Tongue (tissue), 1 donor: ENCODE measurements at regions not wholly inside any gene's neighbourhood (a gene's known extent, or its start where the extent isn't known, plus 50 kb on each side); places are given as distances from the start of the nearest gene placed in this dataset.
A peak's percentile ranks its signal among the peaks of the same experiment; 100 is the strongest.
"Not testable (repeated sequence)": the region's sequence is repeated elsewhere in the genome, so short reads cannot be mapped to it uniquely, and the experiment has no call there.

ENCODE experiments used
- DNase-seq: peaks from one replicate; pipeline ENCODE4 v3.0.0-alpha.2; 2015

GRCh38 chr10:60511477-60512229 lies 122.0 kb upstream of the ANK3 start:
- DNase-seq: no peak

DNA sequence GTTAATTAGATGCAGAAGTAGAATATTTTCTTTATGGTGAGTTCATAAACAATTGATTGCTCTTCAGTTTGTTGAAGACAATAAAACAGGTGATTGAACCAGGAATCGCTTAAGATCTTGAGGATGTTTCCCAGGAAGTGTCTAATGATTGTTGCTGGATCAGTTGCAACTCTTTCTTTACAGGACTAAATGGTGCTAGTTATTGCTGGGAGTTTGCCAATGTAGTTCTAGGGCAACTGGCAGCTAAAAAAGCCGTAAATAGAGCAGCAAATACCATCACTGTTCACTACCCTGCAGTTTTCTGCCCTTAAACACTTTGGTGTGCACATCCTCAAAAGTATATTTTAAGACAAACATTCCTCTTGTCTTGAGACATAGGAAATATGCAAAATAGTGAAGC lies 119.2 kb upstream of the ANK3 start:
- DNase-seq: peak; percentile 12

DNA sequence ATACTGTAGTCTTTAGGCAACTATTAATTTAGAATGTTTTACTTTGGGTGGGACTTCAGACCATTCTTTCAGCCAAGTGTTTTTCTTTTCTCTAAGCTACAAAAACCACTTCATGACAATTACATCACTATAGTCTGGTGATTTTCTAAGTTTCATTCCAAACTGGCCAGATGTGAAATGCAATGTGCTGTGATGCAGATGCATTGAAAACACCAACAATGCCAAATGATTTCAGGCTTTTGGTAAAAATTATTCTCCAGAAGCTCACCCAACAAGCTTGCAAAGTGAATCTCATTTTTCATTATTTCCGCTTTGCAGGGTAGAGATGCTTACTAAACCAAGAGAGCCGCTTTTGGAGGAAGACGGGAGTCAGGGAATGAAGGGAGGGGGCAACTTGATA lies 118.4 kb upstream of the ANK3 start:
- peak; percentile 38 for DNase-seq

DNA sequence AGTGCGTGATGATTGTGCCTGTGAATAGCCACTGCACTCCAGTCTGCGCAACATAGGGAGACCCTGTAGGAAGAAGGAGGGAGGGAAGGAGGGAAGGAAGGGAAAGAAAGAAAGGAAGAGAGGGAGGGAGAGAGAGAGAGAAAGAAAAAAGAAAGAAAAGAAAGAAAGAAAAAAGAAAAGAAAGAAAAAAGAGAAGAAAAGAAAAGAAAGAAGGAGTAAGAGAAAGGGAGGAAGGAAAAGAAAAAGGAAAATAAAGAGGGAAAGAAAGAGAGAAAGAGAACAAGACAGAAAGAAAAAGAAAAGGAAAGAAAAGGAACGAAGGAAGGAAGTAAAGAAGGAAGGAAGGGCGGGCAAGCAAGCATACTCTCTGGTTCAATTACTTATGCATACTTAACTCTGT lies 112.9 kb upstream of the ANK3 start:
- no peak for DNase-seq

DNA sequence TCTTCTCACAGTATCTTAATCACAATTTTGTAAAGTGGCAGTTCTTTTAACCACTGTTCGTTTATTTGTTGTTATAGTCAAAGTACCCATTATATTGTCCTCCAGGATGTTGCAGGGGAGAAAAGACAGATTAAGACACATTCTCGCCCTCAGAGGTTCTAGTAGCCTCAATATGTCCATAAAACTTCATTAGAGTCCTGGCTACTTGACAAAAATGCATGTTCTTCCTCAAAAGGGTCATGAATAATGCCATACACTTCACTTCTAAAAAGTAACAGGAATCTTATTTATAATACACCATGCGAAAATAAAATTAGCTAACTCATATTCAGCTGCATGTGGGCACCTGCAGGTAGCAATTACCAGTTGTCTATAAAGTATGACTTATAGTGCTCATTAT lies 109.3 kb upstream of the ANK3 start:
- no peak for DNase-seq

DNA sequence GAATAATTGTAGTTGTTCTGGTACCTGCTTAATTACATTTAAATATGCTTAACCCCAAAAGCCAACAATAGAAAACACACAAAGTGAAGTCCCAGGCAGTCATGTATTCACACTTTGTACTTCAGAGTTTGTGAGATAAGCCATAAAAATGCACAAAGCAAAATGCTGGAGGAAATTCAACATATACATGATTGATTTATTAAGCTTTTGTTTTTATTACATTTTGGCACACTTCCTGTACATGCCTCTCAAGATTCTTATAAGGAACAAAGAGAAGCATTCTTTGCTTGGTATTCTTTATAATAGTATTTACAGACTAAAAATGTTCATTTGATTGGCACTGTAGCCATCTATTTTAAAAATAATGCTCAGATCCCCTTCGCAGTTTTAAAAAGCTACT lies 107.7 kb upstream of the ANK3 start:
- no peak for DNase-seq

GRCh38 chr10:60496181-60496580 lies 106.5 kb upstream of the ANK3 start:
- DNase-seq: no peak

DNA sequence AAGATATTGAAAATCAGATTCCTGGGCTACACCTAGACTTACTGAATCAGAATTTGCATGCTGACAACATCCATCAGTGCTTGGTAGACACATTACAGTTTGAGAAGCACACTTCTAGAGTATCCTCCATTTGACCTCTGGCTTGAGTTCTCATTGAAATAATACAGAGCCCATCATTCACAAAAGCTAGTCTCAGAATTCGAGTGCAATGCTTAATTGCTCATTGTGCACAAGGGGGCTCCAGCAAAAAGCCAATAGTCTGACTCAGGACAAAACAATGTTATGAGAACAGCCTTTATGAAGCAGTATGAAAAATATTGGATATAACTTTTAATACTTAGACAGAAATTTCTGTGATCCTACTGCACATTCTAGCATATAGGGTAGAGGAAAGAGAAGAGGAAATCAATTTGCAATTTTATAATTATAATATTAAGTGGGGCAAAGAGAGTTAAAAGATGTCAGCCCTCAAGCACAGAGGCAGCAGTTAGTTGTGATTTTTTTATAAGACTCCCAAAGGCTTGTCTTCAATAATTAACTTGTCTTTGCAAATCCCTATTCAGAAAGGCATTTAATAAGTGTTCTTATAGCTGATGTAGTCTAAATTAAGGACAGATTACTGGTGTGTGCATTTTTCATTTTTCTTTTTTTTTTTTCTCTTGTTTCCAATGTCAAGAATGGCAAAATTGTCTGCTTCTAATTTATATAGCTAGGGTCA lies 105.8 kb upstream of the ANK3 start:
- no peak for DNase-seq

GRCh38 chr10:60494774-60495173 lies 105.1 kb upstream of the ANK3 start:
- no peak for DNase-seq

DNA sequence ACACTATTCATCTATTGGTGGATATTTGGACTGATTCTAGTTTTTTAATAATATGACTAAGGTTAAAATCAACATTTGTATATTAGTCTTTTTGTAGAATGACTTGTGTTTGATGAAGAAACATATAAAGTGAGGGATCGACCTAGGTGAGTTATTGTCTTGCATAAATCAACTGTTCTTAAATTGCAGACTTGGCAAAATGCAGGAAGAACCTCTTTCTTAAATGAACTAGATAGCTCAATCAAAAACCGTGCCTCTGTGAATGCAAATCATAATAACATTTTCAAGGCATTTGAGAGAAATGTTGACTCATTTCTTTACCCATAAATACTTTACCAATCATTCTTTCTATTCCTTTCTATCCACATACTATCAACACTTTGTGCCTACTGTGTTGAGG lies 101.5 kb upstream of the ANK3 start:
- no peak for DNase-seq

DNA sequence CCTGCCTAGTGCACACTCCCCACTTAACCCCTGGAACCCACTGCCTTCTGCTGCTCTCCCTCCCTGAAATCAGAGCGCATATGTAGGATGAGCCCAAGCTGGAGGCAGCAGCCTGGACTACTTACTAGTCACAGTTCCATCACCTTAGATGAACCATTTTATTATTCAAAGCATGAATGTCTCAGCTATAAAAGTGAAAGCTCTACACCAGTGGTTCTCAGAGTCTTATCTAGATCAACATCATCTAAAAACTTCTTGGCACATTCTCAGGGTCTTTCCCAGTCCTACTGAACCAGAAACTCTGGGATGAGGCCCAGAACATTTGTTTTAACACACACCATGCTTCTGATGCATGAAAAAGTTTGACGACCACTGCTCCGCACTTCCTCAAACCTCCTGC lies 100.3 kb upstream of the ANK3 start:
- no peak for DNase-seq

GRCh38 chr10:60488111-60488669 lies 98.5 kb upstream of the ANK3 start:
- DNase-seq: no peak

DNA sequence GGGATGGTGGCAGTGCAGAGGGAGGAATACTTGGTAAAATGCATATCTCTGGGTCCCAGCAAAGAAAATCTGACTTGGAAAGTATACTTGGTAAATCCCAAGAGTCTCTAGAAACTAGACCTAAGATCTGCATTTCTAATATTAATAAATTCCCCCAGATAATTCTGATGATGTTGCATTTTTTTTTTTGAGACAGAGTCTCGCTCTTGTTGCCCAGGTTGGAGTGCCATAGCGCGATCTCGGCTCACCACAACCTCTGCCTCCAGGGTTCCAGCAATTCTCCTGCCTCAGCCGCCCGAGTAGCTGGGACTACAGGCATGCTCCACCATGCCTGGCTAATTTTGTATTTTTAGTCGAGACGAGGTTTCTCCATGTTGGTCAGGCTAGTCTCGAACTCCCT lies 97.9 kb upstream of the ANK3 start:
- DNase-seq: no peak

DNA sequence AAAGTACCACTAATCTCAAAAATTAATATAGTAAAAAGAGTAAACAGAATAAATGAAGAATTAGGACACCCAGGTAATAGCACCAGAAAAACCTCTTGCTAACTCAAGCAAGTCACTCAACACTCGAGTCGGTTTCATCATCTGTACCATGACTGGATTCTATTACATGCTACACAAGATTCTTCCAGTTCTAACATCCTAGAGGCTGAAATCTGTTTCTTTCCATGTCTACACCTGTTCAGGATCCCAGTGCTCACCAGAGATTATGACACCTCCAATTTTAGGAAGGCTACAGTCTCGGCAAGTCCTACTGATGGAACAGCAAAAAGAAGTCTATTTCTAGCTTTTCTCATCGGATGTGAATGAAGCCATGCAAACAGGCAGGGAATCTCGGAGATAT lies 95.3 kb upstream of the ANK3 start:
- no peak for DNase-seq

DNA sequence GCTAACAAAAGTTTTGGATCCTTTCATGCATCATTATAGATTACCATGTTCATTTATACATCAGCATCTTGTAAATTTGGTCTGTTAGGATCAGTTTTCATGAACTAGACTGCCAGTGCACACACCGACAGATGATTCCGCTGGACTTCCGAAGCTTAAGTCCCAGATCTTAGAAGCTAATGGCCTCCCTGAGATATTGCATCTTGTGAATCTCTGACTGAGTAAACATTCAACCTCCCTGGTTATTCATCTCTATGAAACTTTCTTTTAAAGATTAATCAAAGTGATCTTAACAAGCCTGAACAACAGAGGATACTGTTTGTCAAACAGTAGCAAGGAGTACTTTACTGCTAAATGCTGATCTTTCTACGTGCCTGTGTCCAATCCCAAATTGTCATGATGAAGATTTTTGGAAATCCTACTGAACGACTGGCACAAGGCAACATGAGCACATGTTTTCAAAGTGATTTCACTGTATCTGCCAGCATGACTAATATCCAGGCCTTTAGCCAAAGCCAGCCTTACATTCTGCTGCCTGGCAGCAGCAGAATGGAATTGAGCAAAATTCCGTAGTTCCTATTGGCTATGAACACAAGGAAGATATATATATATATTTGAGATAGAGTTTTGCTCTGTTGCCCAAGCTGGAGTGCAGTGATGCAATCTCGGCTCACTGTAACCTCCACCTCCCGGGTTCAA lies 91.3 kb upstream of the ANK3 start:
- DNase-seq: peak; percentile 88

- DNase-seq: no peak
These were observed 89.8 kb upstream of the ANK3 start for GRCh38 chr10:60479305-60480020.

- no peak for DNase-seq
These were observed 86.8 kb upstream of the ANK3 start for GRCh38 chr10:60476451-60476850.

DNA sequence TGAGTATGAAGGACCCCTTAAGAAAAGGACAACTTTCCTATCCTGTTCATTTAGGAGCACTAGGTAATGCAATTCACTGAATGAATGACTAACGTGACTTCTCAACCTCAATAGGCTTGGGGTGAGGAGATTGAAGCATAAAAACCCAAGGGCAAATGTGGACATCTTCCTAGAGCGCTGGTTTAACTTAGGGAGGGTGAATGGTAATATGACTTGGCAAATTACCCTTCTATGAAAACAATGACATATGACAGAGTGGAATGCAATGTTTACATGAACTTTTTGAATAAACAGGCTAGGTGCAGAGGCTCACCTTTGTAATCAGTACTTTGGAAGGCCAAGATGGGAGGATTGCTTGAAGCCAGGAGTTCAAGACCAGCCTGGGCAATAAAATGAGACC lies 83.9 kb upstream of the ANK3 start:
- DNase-seq: no peak

DNA sequence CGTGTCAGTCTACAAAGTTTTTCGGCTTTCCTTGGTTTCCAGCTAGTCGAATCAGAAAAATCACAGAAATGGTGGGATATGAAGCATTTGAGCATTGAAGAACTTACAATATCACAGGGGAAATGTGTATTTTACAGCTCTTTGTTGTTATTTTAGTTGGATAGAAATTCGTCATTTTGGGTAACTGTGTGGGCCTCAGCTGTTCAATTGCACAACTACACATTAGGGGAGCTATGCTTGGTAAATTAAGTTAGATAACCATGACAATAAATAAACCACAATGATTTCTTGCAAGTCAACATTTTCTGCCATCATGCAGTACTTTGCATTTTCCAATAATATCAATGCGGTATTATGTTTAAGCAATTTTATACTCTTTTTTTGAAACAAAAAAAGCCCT lies 80.4 kb upstream of the ANK3 start:
- no peak for DNase-seq

- not testable (repeated sequence) for DNase-seq
These were observed 79.5 kb upstream of the ANK3 start for GRCh38 chr10:60469147-60469546.

DNA sequence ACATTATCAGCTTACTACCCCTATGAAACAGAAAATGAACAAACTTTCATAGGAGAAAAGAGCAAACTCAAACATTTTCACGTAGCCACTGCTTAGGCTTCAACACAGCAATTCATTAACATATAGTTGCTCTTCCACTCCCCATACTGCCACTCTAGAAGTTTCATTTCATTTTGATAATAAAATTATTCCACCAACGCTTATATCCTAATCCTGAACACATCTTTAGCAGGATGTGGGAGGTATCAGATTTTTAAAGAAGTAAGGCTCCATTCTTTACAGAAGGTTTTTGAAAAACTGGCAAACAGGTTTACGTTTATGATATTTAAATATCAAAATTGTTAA lies 77.5 kb upstream of the ANK3 start:
- DNase-seq: no peak
